IPS-15b (cell line): ENCODE measurements at regions not wholly inside any gene's neighbourhood (a gene's known extent, or its start where the extent isn't known, plus 50 kb on each side); places are given as distances from the start of the nearest gene placed in this dataset.

Experiments
- H3K27me3 ChIP-seq: one replicate; pipeline ENCODE4 v1.6.1; 2013; ENCODE audit warnings: low read length; ENCODE audit not compliant: control insufficient read depth, insufficient read depth
- H3K36me3 ChIP-seq: one replicate; pipeline ENCODE4 v1.6.1; 2013; ENCODE audit warnings: low read length; ENCODE audit not compliant: control insufficient read depth, insufficient read depth
- H3K4me1 ChIP-seq: one replicate; pipeline ENCODE4 v1.6.1; 2013; ENCODE audit warnings: mild to moderate bottlenecking, low read length; ENCODE audit not compliant: control insufficient read depth, insufficient read depth
- H3K4me3 ChIP-seq: one replicate; pipeline ENCODE4 v1.5.1; 2013; ENCODE audit warnings: low read depth, low read length
- H3K9ac ChIP-seq: one replicate; pipeline ENCODE4 v1.6.1; 2013; ENCODE audit warnings: low read depth, mild to moderate bottlenecking, low read length
- H3K9me3 ChIP-seq: one replicate; pipeline ENCODE4 v1.6.1; 2013; ENCODE audit warnings: mild to moderate bottlenecking, low read length; ENCODE audit not compliant: control insufficient read depth, insufficient read depth

DNA sequence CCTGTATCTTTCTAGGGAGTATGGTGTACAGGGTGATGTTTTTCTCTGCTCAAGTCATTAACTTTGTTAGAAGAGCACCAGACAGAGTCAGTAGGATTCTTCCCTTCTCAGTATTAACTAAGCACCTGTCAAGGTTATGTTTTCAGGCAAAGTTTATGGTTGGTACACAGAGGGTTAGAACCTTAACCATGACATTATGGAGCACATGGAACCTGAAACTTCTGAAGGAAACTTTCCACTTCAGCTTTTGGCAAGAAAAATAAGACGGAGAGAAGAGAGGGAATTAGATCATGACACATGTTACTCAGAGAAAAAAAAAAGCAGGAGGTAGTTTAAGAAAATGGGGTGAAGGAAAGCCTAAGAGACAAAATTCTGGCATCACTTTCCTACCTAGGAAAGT is 112.9 kb upstream of the PDE7B start:
- H3K36me3 ChIP-seq: no peaks in the 10 kb centered on the region

DNA sequence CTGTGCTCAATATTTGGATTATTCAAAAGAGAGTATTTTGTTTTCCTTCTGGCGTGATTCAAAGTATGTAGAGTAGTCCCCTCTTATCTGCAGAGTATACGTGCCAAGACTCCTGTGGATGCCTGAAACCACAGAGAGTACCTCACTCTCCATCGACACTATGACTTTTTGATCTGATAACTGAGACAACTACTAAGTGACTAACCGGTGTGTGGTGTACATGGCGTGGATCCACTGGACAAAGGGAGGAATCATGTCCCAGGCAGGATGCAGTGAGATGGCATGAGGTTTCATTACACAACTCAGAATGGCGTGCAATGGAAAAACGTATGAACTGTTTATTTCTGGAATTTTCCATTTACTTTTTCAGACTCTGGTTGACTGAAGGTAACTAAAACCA is 112.2 kb upstream of the PDE7B start:
- Histone ChIP-seq H3K9ac (no peak overlapping the region), H3K9me3 (no peaks in the 10 kb centered on the region), H3K4me1 (no peaks in the 10 kb centered on the region), H3K36me3 (no peaks in the 10 kb centered on the region), H3K4me3 (no peak overlapping the region), H3K27me3 (no peaks in the 10 kb centered on the region)

More for the DNA sequence above, 112.9 kb upstream of the PDE7B start:
- Histone ChIP-seq H3K9me3 (no peaks in the 10 kb centered on the region), H3K9ac (no peak overlapping the region), H3K4me1 (no peaks in the 10 kb centered on the region), H3K27me3 (no peaks in the 10 kb centered on the region), H3K4me3 (no peak overlapping the region)

DNA sequence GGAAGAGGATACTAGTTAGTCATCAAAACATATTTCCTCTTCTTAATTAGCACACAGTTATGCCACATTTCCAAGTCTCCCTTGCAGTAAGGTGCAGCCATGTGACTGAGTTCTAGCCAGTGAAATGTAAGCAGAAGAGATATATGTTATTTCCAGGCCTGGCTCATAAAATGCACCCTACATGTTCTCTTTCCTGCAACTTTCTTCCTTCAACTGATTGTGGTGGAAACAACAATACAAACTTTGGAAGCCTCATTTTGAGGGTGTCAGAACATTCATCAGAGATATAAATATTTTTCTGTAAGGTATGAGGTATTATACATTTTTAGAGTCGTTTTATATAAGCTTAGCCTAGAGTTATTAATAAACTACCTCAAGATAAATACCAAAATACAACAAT is 110.9 kb upstream of the PDE7B start:
- no peaks in the 10 kb centered on the region for H3K4me1 ChIP-seq
- no peak overlapping the region for H3K9ac ChIP-seq
- no peaks in the 10 kb centered on the region for H3K9me3 ChIP-seq
- H3K4me3 ChIP-seq: no peak overlapping the region
- H3K36me3 ChIP-seq: no peaks in the 10 kb centered on the region
- no peaks in the 10 kb centered on the region for H3K27me3 ChIP-seq

GRCh38 chr6:135743476-135743875 is 108.0 kb upstream of the PDE7B start:
- Histone ChIP-seq H3K4me3 (no peak overlapping the region), H3K27me3 (no peaks in the 10 kb centered on the region), H3K9ac (no peak overlapping the region), H3K4me1 (no peaks in the 10 kb centered on the region), H3K9me3 (no peaks in the 10 kb centered on the region), H3K36me3 (no peaks in the 10 kb centered on the region)

GRCh38 chr6:135748189-135748588 is 103.3 kb upstream of the PDE7B start:
- Histone ChIP-seq H3K9ac (no peak overlapping the region), H3K36me3 (no peaks in the 10 kb centered on the region), H3K4me1 (no peaks in the 10 kb centered on the region), H3K4me3 (no peak overlapping the region), H3K27me3 (no peaks in the 10 kb centered on the region), H3K9me3 (no peaks in the 10 kb centered on the region)

- H3K27me3 ChIP-seq: no peaks in the 10 kb centered on the region
- H3K9ac ChIP-seq: no peak overlapping the region
- no peak overlapping the region for H3K4me3 ChIP-seq
- H3K9me3 ChIP-seq: no peaks in the 10 kb centered on the region
- no peaks in the 10 kb centered on the region for H3K36me3 ChIP-seq
- no peaks in the 10 kb centered on the region for H3K4me1 ChIP-seq
Observed at GRCh38 chr6:135750081-135750480, 101.4 kb upstream of the PDE7B start.

DNA sequence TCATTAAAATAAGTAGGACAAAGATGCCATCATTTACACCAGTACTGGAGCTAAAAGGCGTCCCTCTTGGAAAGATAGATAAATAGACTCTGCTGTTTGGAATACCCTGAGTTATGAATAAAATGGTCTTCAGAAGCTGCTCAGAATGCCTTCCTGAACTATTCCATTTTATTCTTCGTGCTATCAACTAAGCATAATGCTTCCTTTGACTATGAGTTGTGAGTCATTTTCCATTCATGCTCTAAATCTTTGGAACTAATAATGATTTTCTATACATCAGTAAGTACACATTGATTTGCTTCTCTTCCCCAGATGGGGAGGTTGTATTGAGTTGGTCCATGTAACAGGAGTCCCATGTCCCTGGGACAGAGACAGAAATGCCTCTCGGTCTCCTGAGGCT is 98.3 kb upstream of the PDE7B start:
- H3K4me1 ChIP-seq: no peaks in the 10 kb centered on the region
- H3K9ac ChIP-seq: no peak overlapping the region
- no peaks in the 10 kb centered on the region for H3K27me3 ChIP-seq
- no peaks in the 10 kb centered on the region for H3K36me3 ChIP-seq
- no peaks in the 10 kb centered on the region for H3K9me3 ChIP-seq
- H3K4me3 ChIP-seq: no peak overlapping the region

DNA sequence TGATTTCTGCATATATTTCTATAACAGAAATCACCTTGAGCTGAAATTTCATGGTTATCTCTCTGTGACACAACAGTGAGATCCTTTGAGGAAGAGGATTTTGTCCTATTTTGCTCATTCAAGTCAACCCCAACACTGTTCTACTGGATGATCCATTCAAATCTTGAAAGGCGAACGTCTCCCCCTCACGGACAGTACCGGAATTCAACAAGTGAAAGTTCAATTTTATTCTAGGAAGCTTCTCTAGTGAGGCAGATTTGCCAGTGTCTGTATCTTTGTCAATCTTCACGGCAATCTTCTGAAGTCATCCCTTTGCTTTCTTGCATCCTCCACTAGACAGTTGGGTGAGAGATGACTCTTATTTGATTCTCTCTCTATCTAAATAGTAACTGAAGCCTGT is 91.7 kb upstream of the PDE7B start:
- Histone ChIP-seq H3K27me3 (no peaks in the 10 kb centered on the region), H3K4me3 (no peak overlapping the region), H3K4me1 (no peaks in the 10 kb centered on the region), H3K9ac (no peak overlapping the region), H3K9me3 (no peaks in the 10 kb centered on the region), H3K36me3 (no peaks in the 10 kb centered on the region)

DNA sequence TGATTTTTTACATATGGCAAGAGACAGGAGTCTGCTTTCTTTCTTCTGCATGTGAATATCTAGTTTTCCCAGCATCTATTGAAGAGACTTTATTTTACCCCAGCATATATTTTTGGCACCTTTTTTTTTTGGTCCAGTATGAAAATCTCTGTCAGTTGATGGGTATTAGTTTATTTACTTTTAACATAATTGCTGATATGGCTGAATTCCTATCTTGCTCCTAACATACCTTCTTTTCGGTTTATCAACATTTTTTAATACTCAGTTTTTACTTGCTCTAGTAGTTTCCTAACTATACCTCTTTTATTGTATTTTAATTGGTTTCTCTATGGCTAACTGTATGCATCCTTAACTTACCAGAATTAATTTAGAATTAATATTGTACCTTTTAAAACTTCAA is 77.5 kb upstream of the PDE7B start:
- no peaks in the 10 kb centered on the region for H3K36me3 ChIP-seq
- no peaks in the 10 kb centered on the region for H3K4me1 ChIP-seq
- no peak overlapping the region for H3K4me3 ChIP-seq
- no peak overlapping the region for H3K9ac ChIP-seq
- H3K27me3 ChIP-seq: no peaks in the 10 kb centered on the region
- H3K9me3 ChIP-seq: no peaks in the 10 kb centered on the region

GRCh38 chr6:135779213-135779612 is 72.3 kb upstream of the PDE7B start:
- H3K4me1 ChIP-seq: no peaks in the 10 kb centered on the region
- no peaks in the 10 kb centered on the region for H3K36me3 ChIP-seq
- H3K4me3 ChIP-seq: no peak overlapping the region
- H3K9ac ChIP-seq: no peak overlapping the region
- H3K9me3 ChIP-seq: no peaks in the 10 kb centered on the region
- no peaks in the 10 kb centered on the region for H3K27me3 ChIP-seq

- Histone ChIP-seq H3K27me3 (no peaks in the 10 kb centered on the region), H3K9ac (no peak overlapping the region), H3K4me1 (no peaks in the 10 kb centered on the region), H3K9me3 (no peaks in the 10 kb centered on the region), H3K36me3 (no peaks in the 10 kb centered on the region), H3K4me3 (no peak overlapping the region)
Observed at GRCh38 chr6:135780326-135780725, 71.2 kb upstream of the PDE7B start.

DNA sequence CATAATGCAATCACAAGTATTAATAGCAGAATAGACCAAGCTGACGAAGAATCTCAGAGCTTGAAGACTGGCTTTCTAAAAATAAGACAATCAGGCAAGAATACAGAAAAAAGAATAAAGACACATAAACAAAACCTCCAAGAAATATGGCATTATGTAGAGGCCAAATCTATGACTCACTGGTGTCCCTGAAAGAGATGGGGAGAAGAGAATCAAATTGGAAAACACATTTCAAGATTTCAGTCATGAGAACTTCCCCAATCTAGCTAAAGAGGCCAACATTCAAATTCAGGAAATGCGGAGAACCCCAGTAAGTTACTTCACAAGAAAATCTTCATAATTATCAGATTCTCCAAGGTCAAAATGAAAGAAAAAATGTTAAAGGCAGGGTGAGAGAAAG is 69.0 kb upstream of the PDE7B start:
- Histone ChIP-seq H3K9ac (no peak overlapping the region), H3K4me1 (no peaks in the 10 kb centered on the region), H3K9me3 (no peaks in the 10 kb centered on the region), H3K36me3 (no peaks in the 10 kb centered on the region), H3K4me3 (no peak overlapping the region), H3K27me3 (no peaks in the 10 kb centered on the region)

GRCh38 chr6:135784507-135784906 is 67.0 kb upstream of the PDE7B start:
- H3K9ac ChIP-seq: no peak overlapping the region
- H3K4me1 ChIP-seq: no peaks in the 10 kb centered on the region
- no peaks in the 10 kb centered on the region for H3K36me3 ChIP-seq
- H3K4me3 ChIP-seq: no peak overlapping the region
- no peaks in the 10 kb centered on the region for H3K9me3 ChIP-seq
- no peaks in the 10 kb centered on the region for H3K27me3 ChIP-seq
